Heart left ventricle (tissue), 13 donors: ENCODE measurements at regions not wholly inside any gene's neighbourhood (a gene's known extent, or its start where the extent isn't known, plus 50 kb on each side); places are given as distances from the start of the nearest gene placed in this dataset.

Source experiments
- CTCF ChIP-seq, 12 donors: fragments of 200-600 bp; sonication (generic) in 4 of 12; IDR thresholded peaks; one replicate each; pipeline versions ENCODE4 v1.5.0 to v1.8.0; 2018 to 2022; ENCODE audit warnings: antibody characterized with exemption in 12 of 12, mild to moderate bottlenecking in 5 of 12
- POLR2A ChIP-seq, 2 donors: fragments of 450-650 bp; IDR thresholded peaks; one replicate each; pipeline ENCODE4 v1.6.1; 2017; ENCODE audit warnings: antibody characterized with exemption in 2 of 2, mild to moderate bottlenecking in 2 of 2, moderate library complexity in 2 of 2
- donor health status: ischemic (EF 13 %, LVEDD 7.1; RV severe dilation, severe dysfunction).
- donor health status: DM: no; HTN: yes; CAD: no.
- donor health status: DM: no; HTN: no; CAD: no.
- donor health status: ischemic (EF 25% LVEDD 6.9; RV normal size, moderate dysfunction).
- donor health status: ischemic (EF 25% LVEDD 5.7; RV mildly dilated, moderate dysfunction).
- donor health status: ischemic (EF 35%, LVEDD 5.7; RV mildly dilated, moderate dysfunction).
- donor health status: nonischemic (EF 11% LVEDD 7.7; RV severe dilation, severe dysfunction).
- donor health status: DM: yes; HTN: yes; CAD: no.
- donor health status: PGD.
- donor health status: ischemic (EF 29% LVEDD 5.4; RV normal size, mild dysfunction).
- donor health status: nonischemic (EF 23%, LVEDD 6.1; RV moderate dilation, normal function).

GRCh38 chr3:132904-133303 is 63.7 kb upstream of the CHL1 start:
- TF ChIP-seq CTCF (IDR thresholded peaks at IDR 0.05): no peak
- no peak for TF ChIP-seq POLR2A (IDR thresholded peaks at IDR 0.05)
